Breast epithelium (tissue), 3 donors: ENCODE measurements at regions not wholly inside any gene's neighbourhood (a gene's known extent, or its start where the extent isn't known, plus 50 kb on each side); places are given as distances from the start of the nearest gene placed in this dataset.

Experiments used
- POLR2A ChIP-seq: fragments of 450-650 bp; IDR thresholded peaks from one replicate; pipeline ENCODE4 v1.6.1; 2016; ENCODE audit warnings: antibody characterized with exemption, mild to moderate bottlenecking, moderate library complexity
- POLR2AphosphoS5 ChIP-seq, 3 donors: sonication (generic); formaldehyde crosslinking; IDR thresholded peaks; one replicate each; pipeline ENCODE4 v1.6.1; 2017; ENCODE audit warnings: antibody characterized with exemption in 3 of 3

- TF ChIP-seq POLR2AphosphoS5 (IDR thresholded peaks at IDR 0.05) (no peak), POLR2A (no peak)
Measured at GRCh38 chr11:116244889-116245288, 527.9 kb downstream of the BUD13 start.
